ENCODE measurements at regions not wholly inside any gene's neighbourhood (a gene's known extent, or its start where the extent isn't known, plus 50 kb on each side); places are given as distances from the start of the nearest gene placed in this dataset.
"Not testable (repeated sequence)": the region's sequence is repeated elsewhere in the genome, so short reads cannot be mapped to it uniquely, and the experiment has no call there.

- no peaks in the 10 kb centered on the region for H3K27me3 Mint-ChIP-seq (ENCODE audit: unreplicated experiment)
- TF ChIP-seq CTCF (IDR thresholded peaks at IDR 0.05; ENCODE audit: partially characterized antibody, unreplicated experiment), result no peak
Observed at GRCh38 chr10:21352886-21353285, 172.6 kb downstream of the SKIDA1 start.

GRCh38 chr10:21351594-21351993 is 173.9 kb downstream of the SKIDA1 start:
- DNase-seq; H3K9me3 Mint-ChIP-seq (ENCODE audit: unreplicated experiment): not testable (repeated sequence)

More at GRCh38 chr10:21352886-21353285, 172.6 kb downstream of the SKIDA1 start:
- Mint-ChIP-seq H3K9me3 (ENCODE audit: unreplicated experiment) (peaks cover 2% of the 10 kb centered on the region), H3K27ac (ENCODE audit: unreplicated experiment) (no peak overlapping the region), H3K4me1 (ENCODE audit: low read depth, unreplicated experiment) (no peaks in the 10 kb centered on the region), H3K4me3 (ENCODE audit: unreplicated experiment) (no peak overlapping the region), H3K36me3 (ENCODE audit: unreplicated experiment) (peaks cover 6% of the 10 kb centered on the region)
- no peak for DNase-seq

DNA sequence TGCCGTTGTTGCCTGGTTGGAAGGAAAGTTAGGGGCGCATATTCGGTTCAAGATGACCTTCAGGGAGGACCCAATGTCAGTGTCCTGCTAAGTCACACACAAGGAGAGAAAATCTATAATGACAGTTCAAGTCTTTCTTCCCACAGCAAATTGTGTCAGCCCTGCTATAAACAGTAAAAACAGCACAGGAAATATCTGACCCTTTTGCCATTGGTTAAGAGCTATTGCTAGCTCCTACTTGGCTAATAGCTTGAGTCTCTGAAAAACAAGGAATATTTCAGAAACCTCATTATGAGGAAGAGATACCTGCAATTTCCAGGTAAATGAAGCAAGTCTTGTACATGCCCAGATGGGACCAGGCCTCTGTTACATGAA is 175.6 kb downstream of the SKIDA1 start:
- peaks cover 2% of the 10 kb centered on the region for H3K9me3 Mint-ChIP-seq (ENCODE audit: unreplicated experiment)
- H3K36me3 Mint-ChIP-seq (ENCODE audit: unreplicated experiment), result peaks cover 6% of the 10 kb centered on the region
- no peak for DNase-seq
- H3K4me3 Mint-ChIP-seq (ENCODE audit: unreplicated experiment), result no peak overlapping the region
- no peak overlapping the region for H3K27ac Mint-ChIP-seq (ENCODE audit: unreplicated experiment)
- no peak for TF ChIP-seq CTCF (IDR thresholded peaks at IDR 0.05; ENCODE audit: partially characterized antibody, unreplicated experiment)
- peaks cover 2% of the 10 kb centered on the region for H3K27me3 Mint-ChIP-seq (ENCODE audit: unreplicated experiment)
- H3K4me1 Mint-ChIP-seq (ENCODE audit: low read depth, unreplicated experiment), result no peaks in the 10 kb centered on the region

More at GRCh38 chr10:21351594-21351993, 173.9 kb downstream of the SKIDA1 start:
- H3K27me3 Mint-ChIP-seq (ENCODE audit: unreplicated experiment); H3K4me3 Mint-ChIP-seq (ENCODE audit: unreplicated experiment); H3K4me1 Mint-ChIP-seq (ENCODE audit: low read depth, unreplicated experiment); H3K36me3 Mint-ChIP-seq (ENCODE audit: unreplicated experiment); H3K27ac Mint-ChIP-seq (ENCODE audit: unreplicated experiment): not testable (repeated sequence)

DNA sequence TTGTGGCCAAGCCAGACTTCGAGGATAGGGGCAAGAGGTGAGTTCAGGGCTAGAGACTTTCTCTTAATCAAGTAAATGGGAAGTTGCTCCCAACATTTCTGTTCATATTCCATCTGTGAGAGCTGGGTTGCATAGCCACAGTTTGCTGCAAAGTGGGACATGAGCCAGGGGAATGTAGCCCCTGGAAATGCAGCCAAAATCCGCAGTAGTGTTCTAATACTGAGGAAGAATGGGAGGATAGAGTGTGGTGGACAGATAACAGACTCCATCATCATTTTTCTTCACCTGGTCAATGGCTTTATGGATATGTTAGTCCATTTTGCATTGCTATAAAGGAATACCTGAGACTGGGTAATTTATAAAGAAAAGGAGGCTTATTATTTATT is 177.7 kb downstream of the SKIDA1 start:
- TF ChIP-seq CTCF (IDR thresholded peaks at IDR 0.05; ENCODE audit: partially characterized antibody, unreplicated experiment), result no peak
- peaks cover 2% of the 10 kb centered on the region for H3K27me3 Mint-ChIP-seq (ENCODE audit: unreplicated experiment)

DNA sequence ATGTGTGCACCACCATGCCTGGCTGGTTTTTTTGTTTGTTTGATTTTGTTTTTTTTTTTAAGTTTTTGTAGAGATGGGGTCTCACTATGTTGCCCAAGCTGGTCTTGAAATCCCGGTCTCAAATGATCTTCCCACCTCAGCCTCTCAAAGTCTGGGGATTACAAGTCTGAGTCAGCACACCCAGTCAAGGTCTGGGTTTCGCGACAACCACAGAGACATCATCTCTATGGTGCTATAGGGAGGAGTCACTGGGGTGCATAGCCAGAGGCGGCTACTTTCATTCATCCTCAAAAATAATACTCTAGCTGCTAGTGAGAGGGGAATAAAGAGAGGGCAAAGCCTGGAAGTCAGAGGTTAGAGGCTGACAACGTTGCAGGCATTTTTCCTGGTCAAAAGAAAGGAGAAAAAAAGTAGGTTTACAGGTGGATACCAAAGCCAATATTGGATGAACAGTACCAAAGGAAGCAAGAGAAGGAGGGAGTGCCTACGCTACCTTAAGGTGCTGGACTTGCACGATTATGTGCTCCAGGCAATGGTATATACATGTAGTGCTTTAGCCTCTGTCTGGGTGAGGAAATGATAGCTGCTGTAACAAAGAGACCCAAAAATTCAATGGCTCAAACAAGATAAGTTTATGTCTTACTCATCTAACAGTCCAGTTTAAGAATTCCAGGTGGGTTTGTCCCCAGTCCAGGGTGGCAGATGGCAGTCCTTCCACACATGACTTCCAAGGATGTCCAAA is 178.3 kb downstream of the SKIDA1 start:
- Mint-ChIP-seq H3K36me3 (ENCODE audit: unreplicated experiment) (peaks cover 6% of the 10 kb centered on the region), H3K4me1 (ENCODE audit: low read depth, unreplicated experiment) (no peaks in the 10 kb centered on the region), H3K4me3 (ENCODE audit: unreplicated experiment) (no peak overlapping the region), H3K27ac (ENCODE audit: unreplicated experiment) (no peak overlapping the region), H3K9me3 (ENCODE audit: unreplicated experiment) (peaks cover 2% of the 10 kb centered on the region), H3K27me3 (ENCODE audit: unreplicated experiment) (peaks cover 2% of the 10 kb centered on the region)
- TF ChIP-seq CTCF (IDR thresholded peaks at IDR 0.05; ENCODE audit: partially characterized antibody, unreplicated experiment), result no peak
- no peak for DNase-seq

More for the DNA sequence above, 177.7 kb downstream of the SKIDA1 start:
- Mint-ChIP-seq H3K27ac (ENCODE audit: unreplicated experiment) (no peak overlapping the region), H3K9me3 (ENCODE audit: unreplicated experiment) (peaks cover 2% of the 10 kb centered on the region), H3K36me3 (ENCODE audit: unreplicated experiment) (peaks cover 6% of the 10 kb centered on the region), H3K4me1 (ENCODE audit: low read depth, unreplicated experiment) (no peaks in the 10 kb centered on the region), H3K4me3 (ENCODE audit: unreplicated experiment) (no peak overlapping the region)
- DNase-seq, result no peak
